WTC11 (cell line): ENCODE measurements at regions not wholly inside any gene's neighbourhood (a gene's known extent, or its start where the extent isn't known, plus 50 kb on each side); places are given as distances from the start of the nearest gene placed in this dataset.

ENCODE experiments used
- ATF2 ChIP-seq: sonication (generic); formaldehyde crosslinking; IDR thresholded peaks from 2 replicates; pipeline ENCODE4 v1.8.1; 2022; ENCODE audit warnings: low read depth, missing genetic modification reagents, borderline replicate concordance
- CBFB ChIP-seq: sonication (generic); formaldehyde crosslinking; IDR thresholded peaks from 2 replicates; pipeline ENCODE4 v1.8.1; 2022; ENCODE audit warnings: mild to moderate bottlenecking, low read depth, missing genetic modification reagents
- E2F4 ChIP-seq: sonication (generic); formaldehyde crosslinking; IDR thresholded peaks from 2 replicates; pipeline ENCODE4 v1.8.1; 2022; ENCODE audit warnings: low read depth, mild to moderate bottlenecking, moderate library complexity, missing genetic modification reagents, borderline replicate concordance
- ESRRA ChIP-seq: sonication (generic); formaldehyde crosslinking; IDR thresholded peaks from 2 replicates; pipeline ENCODE4 v1.8.1; 2022; ENCODE audit warnings: mild to moderate bottlenecking, missing genetic modification reagents, borderline replicate concordance
- FOXJ3 ChIP-seq: sonication (generic); formaldehyde crosslinking; IDR thresholded peaks from 2 replicates; pipeline ENCODE4 v1.9.0; 2021; ENCODE audit warnings: missing genetic modification reagents, mild to moderate bottlenecking, borderline replicate concordance
- NR2C2 ChIP-seq: sonication (generic); formaldehyde crosslinking; IDR thresholded peaks from 2 replicates; pipeline ENCODE4 v1.8.0; 2022; ENCODE audit warnings: mild to moderate bottlenecking, missing genetic modification reagents
- SP1 ChIP-seq: sonication (generic); formaldehyde crosslinking; conservative IDR thresholded peaks from 2 replicates; pipeline ENCODE4 v1.8.1; 2022; ENCODE audit warnings: missing genetic modification reagents
- ZNF232 ChIP-seq: sonication (generic); formaldehyde crosslinking; IDR thresholded peaks from 2 replicates; pipeline ENCODE4 v1.8.0; 2022; ENCODE audit warnings: mild to moderate bottlenecking, missing genetic modification reagents
- TF ChIP-seq, protein P1 (sequence below): fragments of 200-600 bp; IDR thresholded peaks from 2 replicates; pipeline ENCODE4 v1.8.0; 2022; ENCODE audit warnings: antibody characterized with exemption
- TF ChIP-seq, protein P2 (sequence below): sonication (generic); formaldehyde crosslinking; conservative IDR thresholded peaks from 2 replicates; pipeline ENCODE4 v1.8.1; 2022; ENCODE audit warnings: mild to moderate bottlenecking, missing genetic modification reagents
- TF ChIP-seq, protein P3 (sequence below): sonication (generic); formaldehyde crosslinking; conservative IDR thresholded peaks from 2 replicates; pipeline ENCODE4 v1.8.1; 2023; ENCODE audit warnings: mild to moderate bottlenecking, low read depth, missing genetic modification reagents, moderate library complexity
- TF ChIP-seq, protein P4 (sequence below): sonication (generic); formaldehyde crosslinking; IDR thresholded peaks from 2 replicates; pipeline ENCODE4 v1.8.1; 2023; ENCODE audit warnings: mild to moderate bottlenecking, missing genetic modification reagents
- TF ChIP-seq, protein P5 (sequence below): sonication (generic); formaldehyde crosslinking; IDR thresholded peaks from 2 replicates; pipeline ENCODE4 v1.8.1; 2023; ENCODE audit warnings: mild to moderate bottlenecking, missing genetic modification reagents, borderline replicate concordance
- TF ChIP-seq, protein P6 (sequence below): sonication (generic); formaldehyde crosslinking; IDR thresholded peaks from 2 replicates; pipeline ENCODE4 v1.8.1; 2023; ENCODE audit warnings: mild to moderate bottlenecking, moderate library complexity, missing genetic modification reagents

DNA sequence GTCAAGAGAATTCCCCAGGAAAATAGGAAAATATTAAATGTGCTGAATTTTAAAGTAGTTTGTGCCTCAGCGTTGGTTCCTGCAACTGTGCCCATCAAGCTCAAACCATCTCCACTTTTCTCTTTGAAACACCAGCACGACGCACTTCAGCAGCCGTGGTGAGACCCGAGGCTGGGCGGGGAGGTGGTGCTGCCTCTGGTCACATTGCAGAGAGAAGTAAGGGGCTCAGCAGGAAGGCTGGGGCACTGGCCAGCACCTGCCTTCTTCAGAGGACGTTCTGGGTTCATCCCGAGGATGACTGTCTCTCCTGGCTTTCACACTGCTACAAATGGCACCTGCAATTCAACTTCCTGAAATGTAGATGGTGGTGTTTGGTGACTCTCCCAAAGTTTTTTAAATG, 323.7 kb upstream of the SALL3 start:
- TF ChIP-seq, protein P1, sequence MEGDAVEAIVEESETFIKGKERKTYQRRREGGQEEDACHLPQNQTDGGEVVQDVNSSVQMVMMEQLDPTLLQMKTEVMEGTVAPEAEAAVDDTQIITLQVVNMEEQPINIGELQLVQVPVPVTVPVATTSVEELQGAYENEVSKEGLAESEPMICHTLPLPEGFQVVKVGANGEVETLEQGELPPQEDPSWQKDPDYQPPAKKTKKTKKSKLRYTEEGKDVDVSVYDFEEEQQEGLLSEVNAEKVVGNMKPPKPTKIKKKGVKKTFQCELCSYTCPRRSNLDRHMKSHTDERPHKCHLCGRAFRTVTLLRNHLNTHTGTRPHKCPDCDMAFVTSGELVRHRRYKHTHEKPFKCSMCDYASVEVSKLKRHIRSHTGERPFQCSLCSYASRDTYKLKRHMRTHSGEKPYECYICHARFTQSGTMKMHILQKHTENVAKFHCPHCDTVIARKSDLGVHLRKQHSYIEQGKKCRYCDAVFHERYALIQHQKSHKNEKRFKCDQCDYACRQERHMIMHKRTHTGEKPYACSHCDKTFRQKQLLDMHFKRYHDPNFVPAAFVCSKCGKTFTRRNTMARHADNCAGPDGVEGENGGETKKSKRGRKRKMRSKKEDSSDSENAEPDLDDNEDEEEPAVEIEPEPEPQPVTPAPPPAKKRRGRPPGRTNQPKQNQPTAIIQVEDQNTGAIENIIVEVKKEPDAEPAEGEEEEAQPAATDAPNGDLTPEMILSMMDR: no peak
- TF ChIP-seq NR2C2 (no peak), SP1 (no peak), FOXJ3 (CRISPR knock-in tag) (no peak), ATF2 (no peak), ZNF232 (CRISPR knock-in tag) (no peak), CBFB (CRISPR knock-in tag) (no peak), E2F4 (CRISPR knock-in tag) (no peak), ESRRA (CRISPR knock-in tag) (no peak)
- TF ChIP-seq, protein P2, sequence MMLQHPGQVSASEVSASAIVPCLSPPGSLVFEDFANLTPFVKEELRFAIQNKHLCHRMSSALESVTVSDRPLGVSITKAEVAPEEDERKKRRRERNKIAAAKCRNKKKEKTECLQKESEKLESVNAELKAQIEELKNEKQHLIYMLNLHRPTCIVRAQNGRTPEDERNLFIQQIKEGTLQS (CRISPR knock-in tag): no peak
- TF ChIP-seq, protein P3, sequence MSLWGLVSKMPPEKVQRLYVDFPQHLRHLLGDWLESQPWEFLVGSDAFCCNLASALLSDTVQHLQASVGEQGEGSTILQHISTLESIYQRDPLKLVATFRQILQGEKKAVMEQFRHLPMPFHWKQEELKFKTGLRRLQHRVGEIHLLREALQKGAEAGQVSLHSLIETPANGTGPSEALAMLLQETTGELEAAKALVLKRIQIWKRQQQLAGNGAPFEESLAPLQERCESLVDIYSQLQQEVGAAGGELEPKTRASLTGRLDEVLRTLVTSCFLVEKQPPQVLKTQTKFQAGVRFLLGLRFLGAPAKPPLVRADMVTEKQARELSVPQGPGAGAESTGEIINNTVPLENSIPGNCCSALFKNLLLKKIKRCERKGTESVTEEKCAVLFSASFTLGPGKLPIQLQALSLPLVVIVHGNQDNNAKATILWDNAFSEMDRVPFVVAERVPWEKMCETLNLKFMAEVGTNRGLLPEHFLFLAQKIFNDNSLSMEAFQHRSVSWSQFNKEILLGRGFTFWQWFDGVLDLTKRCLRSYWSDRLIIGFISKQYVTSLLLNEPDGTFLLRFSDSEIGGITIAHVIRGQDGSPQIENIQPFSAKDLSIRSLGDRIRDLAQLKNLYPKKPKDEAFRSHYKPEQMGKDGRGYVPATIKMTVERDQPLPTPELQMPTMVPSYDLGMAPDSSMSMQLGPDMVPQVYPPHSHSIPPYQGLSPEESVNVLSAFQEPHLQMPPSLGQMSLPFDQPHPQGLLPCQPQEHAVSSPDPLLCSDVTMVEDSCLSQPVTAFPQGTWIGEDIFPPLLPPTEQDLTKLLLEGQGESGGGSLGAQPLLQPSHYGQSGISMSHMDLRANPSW (CRISPR knock-in tag): no peak
- TF ChIP-seq, protein P4, sequence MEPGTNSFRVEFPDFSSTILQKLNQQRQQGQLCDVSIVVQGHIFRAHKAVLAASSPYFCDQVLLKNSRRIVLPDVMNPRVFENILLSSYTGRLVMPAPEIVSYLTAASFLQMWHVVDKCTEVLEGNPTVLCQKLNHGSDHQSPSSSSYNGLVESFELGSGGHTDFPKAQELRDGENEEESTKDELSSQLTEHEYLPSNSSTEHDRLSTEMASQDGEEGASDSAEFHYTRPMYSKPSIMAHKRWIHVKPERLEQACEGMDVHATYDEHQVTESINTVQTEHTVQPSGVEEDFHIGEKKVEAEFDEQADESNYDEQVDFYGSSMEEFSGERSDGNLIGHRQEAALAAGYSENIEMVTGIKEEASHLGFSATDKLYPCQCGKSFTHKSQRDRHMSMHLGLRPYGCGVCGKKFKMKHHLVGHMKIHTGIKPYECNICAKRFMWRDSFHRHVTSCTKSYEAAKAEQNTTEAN (CRISPR knock-in tag): no peak
- TF ChIP-seq, protein P5, sequence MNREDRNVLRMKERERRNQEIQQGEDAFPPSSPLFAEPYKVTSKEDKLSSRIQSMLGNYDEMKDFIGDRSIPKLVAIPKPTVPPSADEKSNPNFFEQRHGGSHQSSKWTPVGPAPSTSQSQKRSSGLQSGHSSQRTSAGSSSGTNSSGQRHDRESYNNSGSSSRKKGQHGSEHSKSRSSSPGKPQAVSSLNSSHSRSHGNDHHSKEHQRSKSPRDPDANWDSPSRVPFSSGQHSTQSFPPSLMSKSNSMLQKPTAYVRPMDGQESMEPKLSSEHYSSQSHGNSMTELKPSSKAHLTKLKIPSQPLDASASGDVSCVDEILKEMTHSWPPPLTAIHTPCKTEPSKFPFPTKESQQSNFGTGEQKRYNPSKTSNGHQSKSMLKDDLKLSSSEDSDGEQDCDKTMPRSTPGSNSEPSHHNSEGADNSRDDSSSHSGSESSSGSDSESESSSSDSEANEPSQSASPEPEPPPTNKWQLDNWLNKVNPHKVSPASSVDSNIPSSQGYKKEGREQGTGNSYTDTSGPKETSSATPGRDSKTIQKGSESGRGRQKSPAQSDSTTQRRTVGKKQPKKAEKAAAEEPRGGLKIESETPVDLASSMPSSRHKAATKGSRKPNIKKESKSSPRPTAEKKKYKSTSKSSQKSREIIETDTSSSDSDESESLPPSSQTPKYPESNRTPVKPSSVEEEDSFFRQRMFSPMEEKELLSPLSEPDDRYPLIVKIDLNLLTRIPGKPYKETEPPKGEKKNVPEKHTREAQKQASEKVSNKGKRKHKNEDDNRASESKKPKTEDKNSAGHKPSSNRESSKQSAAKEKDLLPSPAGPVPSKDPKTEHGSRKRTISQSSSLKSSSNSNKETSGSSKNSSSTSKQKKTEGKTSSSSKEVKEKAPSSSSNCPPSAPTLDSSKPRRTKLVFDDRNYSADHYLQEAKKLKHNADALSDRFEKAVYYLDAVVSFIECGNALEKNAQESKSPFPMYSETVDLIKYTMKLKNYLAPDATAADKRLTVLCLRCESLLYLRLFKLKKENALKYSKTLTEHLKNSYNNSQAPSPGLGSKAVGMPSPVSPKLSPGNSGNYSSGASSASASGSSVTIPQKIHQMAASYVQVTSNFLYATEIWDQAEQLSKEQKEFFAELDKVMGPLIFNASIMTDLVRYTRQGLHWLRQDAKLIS: no peak
- TF ChIP-seq, protein P6, sequence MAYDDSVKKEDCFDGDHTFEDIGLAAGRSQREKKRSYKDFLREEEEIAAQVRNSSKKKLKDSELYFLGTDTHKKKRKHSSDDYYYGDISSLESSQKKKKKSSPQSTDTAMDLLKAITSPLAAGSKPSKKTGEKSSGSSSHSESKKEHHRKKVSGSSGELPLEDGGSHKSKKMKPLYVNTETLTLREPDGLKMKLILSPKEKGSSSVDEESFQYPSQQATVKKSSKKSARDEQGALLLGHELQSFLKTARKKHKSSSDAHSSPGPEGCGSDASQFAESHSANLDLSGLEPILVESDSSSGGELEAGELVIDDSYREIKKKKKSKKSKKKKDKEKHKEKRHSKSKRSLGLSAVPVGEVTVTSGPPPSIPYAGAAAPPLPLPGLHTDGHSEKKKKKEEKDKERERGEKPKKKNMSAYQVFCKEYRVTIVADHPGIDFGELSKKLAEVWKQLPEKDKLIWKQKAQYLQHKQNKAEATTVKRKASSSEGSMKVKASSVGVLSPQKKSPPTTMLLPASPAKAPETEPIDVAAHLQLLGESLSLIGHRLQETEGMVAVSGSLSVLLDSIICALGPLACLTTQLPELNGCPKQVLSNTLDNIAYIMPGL (CRISPR knock-in tag): no peak
